CD4-positive, alpha-beta T cell treated with Interferon alpha-2 for 1 hour (primary cell): ENCODE measurements at regions not wholly inside any gene's neighbourhood (a gene's known extent, or its start where the extent isn't known, plus 50 kb on each side); places are given as distances from the start of the nearest gene placed in this dataset.
A peak's percentile ranks its signal among the peaks of the same experiment; 100 is the strongest.

Experiments
- DNase-seq, 2 donors: peaks; one replicate each; pipeline ENCODE4 v3.0.0-alpha.2; 2020 to 2022

- DNase-seq, result no peak
These were observed 136.7 kb upstream of the CNR1 start for GRCh38 chr6:88302769-88303225.

- DNase-seq, result no peak
These were observed 136.0 kb upstream of the CNR1 start for GRCh38 chr6:88301888-88302768.

DNA sequence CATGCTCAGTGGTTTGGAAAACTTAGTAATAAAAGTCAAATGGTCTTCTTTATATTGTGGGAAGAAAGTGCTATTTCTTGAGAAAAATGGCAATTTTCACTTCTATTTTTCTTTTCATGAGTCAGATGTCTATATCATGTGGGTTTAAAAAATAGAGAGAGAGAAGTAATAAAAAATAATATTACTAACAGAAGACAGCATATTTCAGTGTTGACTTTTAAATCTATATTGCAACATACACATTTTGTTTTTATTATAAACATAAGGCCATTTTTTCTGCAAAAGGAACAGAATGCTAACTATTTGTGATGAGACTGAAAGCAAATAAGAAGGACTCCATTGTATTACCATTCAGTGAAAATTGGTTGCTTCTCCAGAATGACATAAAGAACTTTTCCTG is 135.1 kb upstream of the CNR1 start:
- DNase-seq, result no peak

- DNase-seq, result no peak
These were observed 132.1 kb upstream of the CNR1 start for GRCh38 chr6:88298066-88298845.

- no peak for DNase-seq
These were observed 130.5 kb upstream of the CNR1 start for GRCh38 chr6:88296694-88297093.

DNA sequence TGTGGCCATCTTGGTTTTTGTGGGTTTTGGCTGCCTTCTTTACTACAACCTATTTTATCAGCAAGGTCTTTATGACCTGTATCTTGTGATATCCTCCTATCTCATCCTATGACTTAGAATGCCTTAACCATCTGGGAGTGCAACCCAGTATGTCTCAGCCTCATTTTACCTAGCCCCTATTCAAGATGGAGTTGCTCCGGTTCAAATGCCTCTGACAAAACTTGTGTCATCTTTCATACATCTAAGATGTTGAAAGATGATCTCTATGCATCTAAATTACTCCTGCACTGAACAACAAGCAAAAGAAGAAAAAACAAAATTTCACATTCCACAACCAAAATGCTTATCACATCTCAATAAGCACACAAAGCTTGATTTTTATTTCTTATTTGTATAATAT is 129.5 kb upstream of the CNR1 start:
- no peak for DNase-seq

- DNase-seq, result no peak
These were observed 128.6 kb upstream of the CNR1 start for GRCh38 chr6:88294702-88295101.

GRCh38 chr6:88290411-88290810 is 124.3 kb upstream of the CNR1 start:
- no peak for DNase-seq

- DNase-seq, result no peak
These were observed 121.5 kb upstream of the CNR1 start for GRCh38 chr6:88287696-88288095.

DNA sequence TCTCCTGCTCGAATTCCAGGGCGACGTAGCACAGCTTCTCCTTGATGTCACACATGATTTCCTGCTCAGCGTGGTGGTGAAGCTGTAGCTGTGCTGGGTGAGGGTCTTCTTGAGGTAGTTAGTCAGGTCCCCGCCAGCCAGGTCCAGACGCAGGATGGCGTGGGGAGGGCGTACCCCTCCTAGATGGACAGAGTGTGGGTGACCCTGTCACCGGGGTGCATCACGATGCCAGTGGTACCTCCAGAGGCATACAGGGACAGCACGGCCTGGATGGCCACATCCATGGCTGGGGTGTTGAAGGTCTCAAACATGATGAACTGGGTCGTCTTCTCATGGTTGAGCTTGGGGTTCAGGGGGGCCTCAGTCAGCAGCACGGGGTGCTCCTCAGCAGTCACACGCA is 110.2 kb upstream of the CNR1 start:
- DNase-seq, result no peak

DNA sequence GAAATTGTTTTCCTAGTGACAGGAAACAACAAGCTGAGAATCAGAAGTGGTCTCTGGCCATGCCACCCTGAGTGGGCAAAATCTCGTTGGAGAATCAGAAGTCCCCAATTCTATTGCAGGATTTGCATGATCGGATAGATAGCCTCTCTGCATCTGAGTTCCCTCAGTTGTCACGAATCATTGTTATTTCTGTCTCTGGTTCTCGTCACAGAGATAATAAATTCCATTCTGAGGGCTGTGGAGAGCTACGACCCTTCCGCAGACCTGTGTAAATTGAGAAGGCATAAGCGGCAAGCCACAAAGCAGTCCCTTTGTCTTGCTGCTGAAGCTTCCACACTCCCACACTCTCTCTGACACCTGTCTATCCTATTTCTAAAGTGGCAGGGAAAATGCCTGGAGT is 102.4 kb upstream of the CNR1 start:
- DNase-seq, result no peak

DNA sequence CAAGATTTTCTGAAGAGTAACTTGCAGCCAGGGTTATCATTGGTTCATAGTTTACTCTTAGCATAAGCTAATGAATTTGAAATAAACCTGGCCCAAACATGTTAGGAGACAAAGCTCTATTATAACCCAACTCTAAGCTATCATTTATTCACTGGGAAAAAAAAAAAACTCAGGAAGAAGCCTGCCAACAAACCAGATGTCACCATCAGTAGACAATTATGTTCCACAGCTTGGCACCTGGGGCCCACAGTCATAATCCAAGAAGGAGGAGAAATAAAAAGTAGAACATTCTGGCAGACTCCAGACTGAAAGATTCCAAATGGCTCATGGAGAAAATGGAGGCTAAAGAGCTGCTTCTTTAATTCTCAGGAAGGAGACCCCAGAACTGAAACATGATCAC is 100.0 kb upstream of the CNR1 start:
- no peak for DNase-seq

DNA sequence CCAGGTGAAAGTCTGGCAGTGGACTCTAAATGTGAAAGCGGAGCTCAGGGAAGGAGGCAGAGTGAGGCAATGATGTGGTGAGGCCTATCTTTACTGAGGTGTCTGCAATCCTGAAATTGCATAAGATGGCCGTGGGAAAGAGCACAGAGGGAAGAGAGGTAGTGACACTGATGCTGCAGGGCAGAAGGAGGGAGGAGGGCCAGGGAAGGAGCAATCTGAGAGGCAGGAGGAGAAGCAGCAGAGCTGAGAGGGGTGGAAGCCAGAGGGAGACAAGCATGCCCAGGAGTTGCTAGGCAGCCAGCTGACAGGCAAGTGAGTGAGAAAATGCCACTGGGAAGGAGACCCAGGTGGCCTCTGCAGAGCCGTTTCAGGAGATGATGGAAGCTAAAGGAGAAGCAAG is 97.4 kb upstream of the CNR1 start:
- DNase-seq, result no peak

- no peak for DNase-seq
These were observed 96.2 kb upstream of the CNR1 start for GRCh38 chr6:88262332-88262731.

DNA sequence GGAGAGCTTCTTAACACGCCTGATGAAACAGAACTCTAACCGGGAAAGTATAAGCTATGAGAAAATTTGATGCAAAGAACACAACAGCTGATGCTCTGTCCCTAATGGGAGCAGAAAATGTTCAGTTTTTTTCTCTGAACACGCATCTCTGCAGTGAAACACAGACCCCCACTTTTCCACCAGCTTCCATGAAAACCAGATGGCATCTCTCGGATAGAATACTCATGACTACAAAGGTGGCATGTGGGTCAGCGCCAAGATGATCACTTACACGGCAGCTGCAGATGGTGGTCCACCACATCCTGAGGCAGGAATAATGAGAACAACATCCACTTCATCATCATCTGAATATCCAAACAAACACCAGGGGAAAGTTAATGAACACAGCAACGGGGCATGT is 85.2 kb upstream of the CNR1 start:
- no peak for DNase-seq

DNA sequence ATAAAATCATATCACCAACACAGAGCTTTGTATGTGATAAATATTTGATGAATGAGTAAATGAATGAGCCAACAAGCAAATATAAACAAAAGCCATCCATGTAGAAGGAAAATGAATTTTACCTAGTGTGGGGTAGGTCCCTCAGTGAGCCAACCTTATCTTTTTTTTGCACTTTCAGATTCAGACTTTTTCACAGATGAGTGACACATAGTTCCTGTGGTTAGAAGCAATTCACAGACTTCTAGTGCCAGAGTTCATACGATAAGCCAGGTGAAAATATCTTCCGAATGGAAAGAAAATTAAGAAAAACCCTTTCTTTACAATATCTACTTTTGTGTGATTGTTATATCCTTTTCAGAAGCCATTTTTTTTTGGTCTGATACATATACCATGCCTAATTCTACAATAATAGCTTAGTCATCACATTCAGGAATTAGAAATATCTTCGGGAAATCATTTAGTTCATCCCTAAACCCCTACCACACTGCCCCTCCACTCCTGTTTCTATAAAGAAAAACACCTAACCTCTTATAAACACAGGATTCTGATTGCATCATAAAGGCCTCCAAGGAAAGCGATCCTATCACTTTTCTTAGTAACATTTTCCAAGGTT is 82.7 kb upstream of the CNR1 start:
- DNase-seq, result no peak

DNA sequence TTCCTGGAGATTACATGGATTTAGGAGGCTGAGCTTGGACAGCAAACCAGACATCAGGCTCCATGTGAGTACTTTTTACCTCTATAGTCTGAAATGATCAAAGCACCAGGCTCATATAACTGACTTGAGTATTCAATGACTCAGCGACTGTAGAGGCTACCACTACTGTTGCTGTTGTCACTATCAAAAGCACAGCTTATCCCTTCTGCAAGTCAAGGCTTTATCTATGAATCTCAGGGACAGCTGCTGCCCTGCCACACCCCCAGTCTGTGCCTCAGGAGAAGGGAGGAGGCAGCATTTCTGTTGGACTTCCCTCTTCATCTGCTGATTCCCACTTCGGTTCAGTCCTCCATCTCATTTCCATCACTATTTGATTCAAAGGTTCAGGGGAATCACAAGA is 80.5 kb upstream of the CNR1 start:
- DNase-seq, result no peak

DNA sequence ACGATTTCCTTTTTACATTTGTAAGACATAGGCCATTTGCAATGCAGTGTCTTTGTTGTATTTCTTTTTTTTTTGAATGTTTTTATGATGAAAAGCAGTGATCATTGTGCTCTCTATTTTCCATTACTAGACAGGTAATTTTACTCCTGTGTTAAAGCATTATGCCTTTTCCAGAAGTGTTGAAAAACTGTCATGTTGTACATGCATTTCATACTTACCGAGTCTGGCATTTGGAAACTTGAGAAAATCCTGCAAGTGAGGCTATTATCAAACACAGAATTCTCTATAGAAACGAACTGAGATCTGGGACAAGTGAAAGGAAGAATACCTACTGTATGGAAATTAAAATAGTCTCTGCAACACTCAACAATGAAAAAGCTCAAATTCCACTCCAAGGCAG is 78.6 kb upstream of the CNR1 start:
- no peak for DNase-seq

DNA sequence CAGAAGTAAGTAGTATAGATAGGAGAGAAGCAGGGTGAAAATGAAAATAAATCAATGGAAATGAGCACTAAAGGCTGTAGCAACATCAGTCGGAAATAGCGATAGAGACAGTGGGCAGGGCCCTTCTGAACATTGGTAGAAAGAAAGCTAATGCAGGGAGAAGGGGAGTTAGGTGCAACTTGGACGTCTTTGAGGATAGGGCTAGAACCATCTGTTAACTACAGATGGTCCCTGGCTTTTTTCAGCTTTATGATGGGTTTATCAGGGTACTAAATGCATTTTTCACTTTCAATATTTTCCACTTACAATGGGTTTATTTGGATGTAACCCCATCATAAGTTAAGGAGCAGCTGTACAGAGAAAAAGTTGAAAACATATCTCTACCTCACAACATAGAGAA is 72.8 kb upstream of the CNR1 start:
- no peak for DNase-seq

DNA sequence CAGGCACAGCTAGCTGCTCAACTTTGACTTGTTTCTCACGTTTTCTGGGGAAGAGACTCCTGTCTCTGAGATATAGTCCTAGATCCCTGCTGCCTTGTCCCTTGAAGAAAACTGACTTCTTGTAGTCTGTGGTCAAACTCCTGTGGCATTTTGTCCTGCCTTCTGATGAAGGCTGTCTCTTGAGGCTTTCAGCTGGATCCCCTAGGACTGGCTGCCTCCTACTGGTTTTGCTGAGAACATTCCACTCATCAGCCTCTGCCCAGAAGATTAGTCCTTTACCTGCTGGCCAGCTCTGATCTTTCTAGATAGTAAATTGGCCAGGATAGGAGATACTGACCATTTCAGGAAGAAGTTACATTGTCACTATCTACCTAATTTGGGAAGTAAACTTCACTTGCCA is 71.9 kb upstream of the CNR1 start:
- peak; percentile 24 to 29 for DNase-seq

DNA sequence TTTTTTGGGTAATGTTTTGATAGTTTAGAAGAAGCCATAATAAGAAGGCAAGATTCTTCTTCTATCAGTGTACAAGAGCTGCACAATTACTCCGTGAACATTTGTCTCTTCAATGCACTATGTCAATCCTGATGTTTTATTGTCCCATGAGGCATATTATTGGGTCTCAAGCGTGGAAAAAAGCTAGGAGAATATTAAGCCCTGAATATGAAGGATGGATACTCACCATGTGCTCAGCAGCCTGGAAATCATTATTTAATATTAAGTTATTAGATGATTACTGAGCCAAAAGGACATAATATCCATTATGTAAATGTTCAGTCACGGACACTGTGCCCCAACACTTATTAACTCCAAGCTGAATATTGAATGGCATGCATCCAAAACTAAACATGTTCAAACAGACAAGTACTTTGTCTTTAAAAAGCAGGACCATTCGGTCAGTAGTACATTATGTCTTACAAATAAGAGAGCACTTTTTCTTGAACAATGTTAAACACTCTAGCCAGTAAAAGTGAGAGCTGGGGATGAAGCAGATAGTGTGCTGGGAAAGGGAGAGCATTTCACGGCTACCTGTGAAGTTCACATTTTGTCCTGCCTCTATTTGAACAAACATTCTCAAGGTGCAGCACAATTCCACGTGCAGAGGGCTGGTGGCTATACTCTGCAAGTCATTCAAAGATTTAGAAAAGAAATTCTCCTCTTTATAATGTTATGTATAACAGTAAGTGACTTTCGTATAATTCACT is 70.6 kb upstream of the CNR1 start:
- DNase-seq, result no peak

GRCh38 chr6:88232753-88233152 is 66.6 kb upstream of the CNR1 start:
- no peak for DNase-seq

DNA sequence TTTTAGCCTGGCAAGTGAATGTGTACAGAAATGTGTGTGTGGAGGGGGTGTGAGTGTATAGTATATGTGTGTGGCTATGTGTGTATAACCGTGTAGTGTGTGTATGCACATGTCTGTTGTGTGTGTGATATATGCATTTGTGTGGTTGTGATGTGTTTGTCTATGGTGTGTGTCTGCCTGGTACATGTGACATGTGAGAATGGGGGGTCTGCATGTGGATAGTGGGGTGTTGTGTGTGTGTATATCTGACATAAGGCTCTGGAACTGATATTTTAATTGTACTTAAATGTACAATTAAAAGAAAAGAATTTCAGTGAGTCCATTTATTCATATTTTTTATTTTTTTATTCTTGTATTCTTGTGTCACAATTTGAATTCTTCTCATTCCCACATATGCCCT is 57.2 kb upstream of the CNR1 start:
- no peak for DNase-seq
